BLaER1 treated with 17β-estradiol and CSF1 and Interleukin-3, amounts not matched to agents 10 nM and 100 nM (cell line): ENCODE measurements at regions not wholly inside any gene's neighbourhood (a gene's known extent, or its start where the extent isn't known, plus 50 kb on each side); places are given as distances from the start of the nearest gene placed in this dataset.
"Not testable (repeated sequence)": the region's sequence is repeated elsewhere in the genome, so short reads cannot be mapped to it uniquely, and the experiment has no call there.

Source experiments
- H3K27ac ChIP-seq, 11 experiments: shearing (Covaris generic); formaldehyde crosslinking; 2 replicates each; pipeline ENCODE4 v1.8.1; 2022
- H3K27me3 ChIP-seq, 11 experiments: shearing (Covaris generic); formaldehyde crosslinking; 2 replicates each; pipeline ENCODE4 v1.8.1; 2022
- H3K36me3 ChIP-seq, 11 experiments: shearing (Covaris generic); formaldehyde crosslinking; 2 replicates each; pipeline ENCODE4 v1.8.1; 2022
- H3K4me1 ChIP-seq, 10 experiments: shearing (Covaris generic); formaldehyde crosslinking; 2 replicates each; pipeline ENCODE4 v1.8.1; 2022
- H3K4me2 ChIP-seq, 11 experiments: shearing (Covaris generic); formaldehyde crosslinking; 2 replicates each; pipeline ENCODE4 v1.8.1; 2022
- H3K4me3 ChIP-seq, 10 experiments: shearing (Covaris generic); formaldehyde crosslinking; 2 replicates each; pipeline ENCODE4 v1.8.1; 2022
- H3K9ac ChIP-seq, 11 experiments: shearing (Covaris generic); formaldehyde crosslinking; 2 replicates each; pipeline ENCODE4 v1.8.1; 2022
- H3K9me3 ChIP-seq, 11 experiments: shearing (Covaris generic); formaldehyde crosslinking; replicated peaks in 1 of 11; 2 replicates each; pipeline ENCODE4 v1.8.1; 2022
- H4K20me1 ChIP-seq, 11 experiments: shearing (Covaris generic); formaldehyde crosslinking; 2 replicates each; pipeline ENCODE4 v1.8.1; 2022
- Cebpa-rat ChIP-seq, 11 experiments: shearing (Covaris generic); IDR thresholded peaks; 2 replicates each; pipeline ENCODE4 v1.8.1; 2022

GRCh38 chr16:87156195-87156594 lies 161.0 kb downstream of the C16orf95 start:
- no peak for TF ChIP-seq Cebpa-rat (IDR thresholded peaks at IDR 0.05)
- H3K4me3 ChIP-seq: no peak overlapping the region
- peaks cover 21 to 40% (median 26%) of the 10 kb centered on the region in 11 experiments for H3K9me3 ChIP-seq
- peaks cover 0 to 25% (median 11%) of the 10 kb centered on the region in 10 experiments; a peak in 13 of 20 replicates for H3K4me1 ChIP-seq
- H3K9ac ChIP-seq: no peak overlapping the region
- no peaks in the 10 kb centered on the region for H3K27me3 ChIP-seq
- no peak overlapping the region for H3K4me2 ChIP-seq
- H4K20me1 ChIP-seq: no peaks in the 10 kb centered on the region
- no peaks in the 10 kb centered on the region for H3K36me3 ChIP-seq
- no peak overlapping the region for H3K27ac ChIP-seq

GRCh38 chr16:87160234-87160636 lies 157.0 kb downstream of the C16orf95 start:
- peaks cover 0 to 21% (median 13%) of the 10 kb centered on the region in 10 experiments; a peak in 12 of 20 replicates for H3K4me1 ChIP-seq
- TF ChIP-seq Cebpa-rat (IDR thresholded peaks at IDR 0.05): no peak

GRCh38 chr16:87160701-87161337 lies 156.4 kb downstream of the C16orf95 start:
- Histone ChIP-seq H4K20me1 (no peaks in the 10 kb centered on the region), H3K36me3 (no peaks in the 10 kb centered on the region), H3K27ac (no peak overlapping the region), H3K4me3 (no peak overlapping the region), H3K4me2 (peak overlapping the region in 9 of 11 experiments; percentile 8 to 55 (median 24); a peak in 12 of 22 replicates), H3K4me1 (peaks cover 0 to 21% (median 13%) of the 10 kb centered on the region in 10 experiments; a peak in 12 of 20 replicates), H3K27me3 (no peaks in the 10 kb centered on the region), H3K9me3 (no peaks in the 10 kb centered on the region), H3K9ac (no peak overlapping the region)
- no peak for TF ChIP-seq Cebpa-rat (IDR thresholded peaks at IDR 0.05)

More at GRCh38 chr16:87160234-87160636, 157.0 kb downstream of the C16orf95 start:
- H3K9me3 ChIP-seq: peaks cover 0 to 2% (median 0%) of the 10 kb centered on the region in 11 experiments; a peak in 2 of 22 replicates
- no peaks in the 10 kb centered on the region for H3K27me3 ChIP-seq
- H3K4me3 ChIP-seq: no peak overlapping the region
- H3K9ac ChIP-seq: no peak overlapping the region
- H3K4me2 ChIP-seq: peak overlapping the region in 6 of 11 experiments; percentile 8 to 55 (median 34); a peak in 9 of 22 replicates
- H4K20me1 ChIP-seq: no peaks in the 10 kb centered on the region
- no peak overlapping the region for H3K27ac ChIP-seq
- no peaks in the 10 kb centered on the region for H3K36me3 ChIP-seq

- not testable (repeated sequence) for H4K20me1 ChIP-seq, H3K36me3 ChIP-seq, H3K27me3 ChIP-seq, H3K9ac ChIP-seq, H3K27ac ChIP-seq, H3K4me3 ChIP-seq, H3K9me3 ChIP-seq
- Histone ChIP-seq H3K4me2 (peak overlapping the region in 7 of 11 experiments; percentile 12 to 55 (median 34); a peak in 10 of 22 replicates), H3K4me1 (peaks cover 0 to 21% (median 13%) of the 10 kb centered on the region in 10 experiments; a peak in 12 of 20 replicates)
Observed at GRCh38 chr16:87161410-87161809, 155.8 kb downstream of the C16orf95 start.

GRCh38 chr16:87161822-87162676 lies 155.1 kb downstream of the C16orf95 start:
- Histone ChIP-seq H4K20me1 (no peaks in the 10 kb centered on the region), H3K27ac (no peak overlapping the region), H3K36me3 (no peaks in the 10 kb centered on the region), H3K4me3 (no peak overlapping the region), H3K9me3 (no peaks in the 10 kb centered on the region), H3K27me3 (no peaks in the 10 kb centered on the region), H3K9ac (no peak overlapping the region), H3K4me2 (peak overlapping the region in 1 of 11 experiments; percentile 35; a peak in 1 of 22 replicates), H3K4me1 (peaks cover 0 to 21% (median 13%) of the 10 kb centered on the region in 10 experiments; a peak in 12 of 20 replicates)
- TF ChIP-seq Cebpa-rat (IDR thresholded peaks at IDR 0.05): no peak

GRCh38 chr16:87162799-87163198 lies 154.4 kb downstream of the C16orf95 start:
- not testable (repeated sequence) for H3K9me3 ChIP-seq, H3K27me3 ChIP-seq

GRCh38 chr16:87163637-87164036 lies 153.6 kb downstream of the C16orf95 start:
- no peaks in the 10 kb centered on the region for H3K9me3 ChIP-seq
- no peak overlapping the region for H3K4me3 ChIP-seq
- no peaks in the 10 kb centered on the region for H3K36me3 ChIP-seq
- no peak overlapping the region for H3K27ac ChIP-seq
- H3K9ac ChIP-seq: no peak overlapping the region
- H3K4me2 ChIP-seq: no peak overlapping the region
- no peak for TF ChIP-seq Cebpa-rat (IDR thresholded peaks at IDR 0.05)
- H4K20me1 ChIP-seq: no peaks in the 10 kb centered on the region
- H3K4me1 ChIP-seq: peaks cover 0 to 21% (median 13%) of the 10 kb centered on the region in 10 experiments; a peak in 12 of 20 replicates
- no peaks in the 10 kb centered on the region for H3K27me3 ChIP-seq

More at GRCh38 chr16:87162799-87163198, 154.4 kb downstream of the C16orf95 start:
- not testable (repeated sequence) for H3K36me3 ChIP-seq, H3K4me2 ChIP-seq, H3K27ac ChIP-seq, H3K4me3 ChIP-seq, H3K9ac ChIP-seq, H4K20me1 ChIP-seq
- H3K4me1 ChIP-seq: peaks cover 0 to 21% (median 13%) of the 10 kb centered on the region in 10 experiments; a peak in 12 of 20 replicates

- peaks cover 0 to 20% (median 13%) of the 10 kb centered on the region in 10 experiments; a peak in 12 of 20 replicates for H3K4me1 ChIP-seq
- H3K36me3 ChIP-seq: no peaks in the 10 kb centered on the region
- no peaks in the 10 kb centered on the region for H3K27me3 ChIP-seq
- H3K9ac ChIP-seq: no peak overlapping the region
- no peak for TF ChIP-seq Cebpa-rat (IDR thresholded peaks at IDR 0.05)
- H4K20me1 ChIP-seq: no peaks in the 10 kb centered on the region
- H3K4me2 ChIP-seq: no peak overlapping the region
- H3K27ac ChIP-seq: no peak overlapping the region
- H3K9me3 ChIP-seq: no peaks in the 10 kb centered on the region
- H3K4me3 ChIP-seq: no peak overlapping the region
Observed at GRCh38 chr16:87165151-87165550, 152.0 kb downstream of the C16orf95 start.

- Histone ChIP-seq H3K27ac (no peak overlapping the region), H3K4me1 (peaks cover 0 to 13% (median 6%) of the 10 kb centered on the region in 10 experiments; a peak in 11 of 20 replicates), H3K27me3 (no peaks in the 10 kb centered on the region), H3K4me2 (no peak overlapping the region), H3K4me3 (no peak overlapping the region), H3K36me3 (no peaks in the 10 kb centered on the region), H3K9me3 (no peaks in the 10 kb centered on the region), H4K20me1 (no peaks in the 10 kb centered on the region), H3K9ac (no peak overlapping the region)
- no peak for TF ChIP-seq Cebpa-rat (IDR thresholded peaks at IDR 0.05)
Observed at GRCh38 chr16:87165885-87166284, 151.3 kb downstream of the C16orf95 start.
